GM12892 (cell line): ENCODE measurements at regions not wholly inside any gene's neighbourhood (a gene's known extent, or its start where the extent isn't known, plus 50 kb on each side); places are given as distances from the start of the nearest gene placed in this dataset.

Experiments used
- POLR2AphosphoS5 ChIP-seq: IDR thresholded peaks from 2 replicates; pipeline ENCODE4 v1.6.1; 2011; ENCODE audit warnings: low read depth, low read length, control low read depth
- TAF1 ChIP-seq: IDR thresholded peaks from 2 replicates; pipeline ENCODE4 v1.6.1; 2011; ENCODE audit warnings: low read depth, mild to moderate bottlenecking, control low read depth, low read length, borderline replicate concordance

- TF ChIP-seq POLR2AphosphoS5 (no peak), TAF1 (no peak)
Measured at GRCh38 chr4:100095729-100096595, 94.3 kb downstream of the DDIT4L start.
